ELF-1 (cell line): ENCODE measurements at regions not wholly inside any gene's neighbourhood (a gene's known extent, or its start where the extent isn't known, plus 50 kb on each side); places are given as distances from the start of the nearest gene placed in this dataset.
"Not testable (repeated sequence)": the region's sequence is repeated elsewhere in the genome, so short reads cannot be mapped to it uniquely, and the experiment has no call there.

Experiments used
- DNase-seq: peaks from one replicate; pipeline ENCODE4 v3.0.0-alpha.2; 2016; ENCODE audit warnings: low read depth, low spot score

- no peak for DNase-seq
Measured at GRCh38 chr6:169101036-169101805, 152.4 kb downstream of the THBS2 start.

- peak; percentile 62 for DNase-seq
Measured at GRCh38 chr6:169099411-169100202, 154.0 kb downstream of the THBS2 start.

- not testable (repeated sequence) for DNase-seq
Measured at GRCh38 chr6:169098651-169099050, 155.0 kb downstream of the THBS2 start.

- DNase-seq, result no peak
Measured at GRCh38 chr6:169098116-169098515, 155.5 kb downstream of the THBS2 start.

GRCh38 chr6:169097381-169097959, 156.2 kb downstream of the THBS2 start:
- DNase-seq, result no peak

GRCh38 chr6:169096388-169096787, 157.3 kb downstream of the THBS2 start:
- DNase-seq, result no peak

GRCh38 chr6:169095153-169095552, 158.5 kb downstream of the THBS2 start:
- DNase-seq, result no peak

GRCh38 chr6:169094552-169094950, 159.1 kb downstream of the THBS2 start:
- DNase-seq, result no peak

GRCh38 chr6:169093770-169094551, 159.7 kb downstream of the THBS2 start:
- no peak for DNase-seq

- DNase-seq, result no peak
Measured at GRCh38 chr6:169093066-169093723, 160.5 kb downstream of the THBS2 start.

- no peak for DNase-seq
Measured at GRCh38 chr6:169092375-169092774, 161.3 kb downstream of the THBS2 start.

- DNase-seq, result not testable (repeated sequence)
Measured at GRCh38 chr6:169090514-169091127, 163.0 kb downstream of the THBS2 start.

- no peak for DNase-seq
Measured at GRCh38 chr6:169088762-169089161, 164.9 kb downstream of the THBS2 start.

- no peak for DNase-seq
Measured at GRCh38 chr6:169087443-169088041, 166.1 kb downstream of the THBS2 start.

GRCh38 chr6:169086616-169087015, 167.0 kb downstream of the THBS2 start:
- not testable (repeated sequence) for DNase-seq

- DNase-seq, result no peak
Measured at GRCh38 chr6:169086020-169086419, 167.6 kb downstream of the THBS2 start.

GRCh38 chr6:169085466-169085865, 168.2 kb downstream of the THBS2 start:
- DNase-seq, result no peak

GRCh38 chr6:169084557-169084956, 169.1 kb downstream of the THBS2 start:
- not testable (repeated sequence) for DNase-seq

- no peak for DNase-seq
Measured at GRCh38 chr6:169084067-169084466, 169.6 kb downstream of the THBS2 start.

GRCh38 chr6:169083508-169083874, 170.2 kb downstream of the THBS2 start:
- DNase-seq, result no peak
